ENCODE measurements at regions not wholly inside any gene's neighbourhood (a gene's known extent, or its start where the extent isn't known, plus 50 kb on each side); places are given as distances from the start of the nearest gene placed in this dataset.

DNA sequence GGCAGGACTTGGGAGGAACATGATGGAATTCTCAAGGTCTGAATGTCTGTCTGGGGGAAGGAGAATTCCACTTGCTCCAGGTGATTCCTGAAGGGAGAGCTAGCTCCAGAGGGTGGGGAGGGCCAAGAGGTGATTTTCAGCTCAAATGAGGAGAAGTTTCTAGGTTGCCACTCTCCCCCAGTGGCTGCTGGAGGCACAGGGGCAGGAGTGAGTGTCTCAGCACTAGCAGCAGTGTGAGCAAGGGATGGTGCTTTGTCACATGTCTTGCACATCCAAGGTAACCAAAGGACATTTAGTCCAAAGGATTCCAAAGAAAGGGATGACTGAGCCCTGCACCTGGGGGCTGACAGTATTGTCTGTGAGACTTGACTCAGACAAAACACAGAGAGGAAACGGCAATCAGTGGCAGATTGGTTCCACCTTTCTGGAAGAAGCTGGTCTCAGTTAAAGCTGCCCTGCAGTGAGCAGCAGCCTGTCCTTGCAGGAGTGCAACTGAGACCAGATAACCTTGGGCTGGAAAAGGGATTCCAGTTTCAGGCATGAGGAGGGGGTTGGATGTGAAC, 51.2 kb upstream of the PCBD1 start:
- Mint-ChIP-seq H3K27ac (no peak overlapping the region), H3K9me3 (no peaks in the 10 kb centered on the region), H3K4me1 (no peaks in the 10 kb centered on the region), H3K27me3 (no peaks in the 10 kb centered on the region), H3K4me3 (no peak overlapping the region), H3K36me3 (no peaks in the 10 kb centered on the region)
- DNase-seq (no peak), ATAC-seq (ENCODE audit: low read depth) (no peak)
- POLR2A ChIA-PET = no interaction called here

DNA sequence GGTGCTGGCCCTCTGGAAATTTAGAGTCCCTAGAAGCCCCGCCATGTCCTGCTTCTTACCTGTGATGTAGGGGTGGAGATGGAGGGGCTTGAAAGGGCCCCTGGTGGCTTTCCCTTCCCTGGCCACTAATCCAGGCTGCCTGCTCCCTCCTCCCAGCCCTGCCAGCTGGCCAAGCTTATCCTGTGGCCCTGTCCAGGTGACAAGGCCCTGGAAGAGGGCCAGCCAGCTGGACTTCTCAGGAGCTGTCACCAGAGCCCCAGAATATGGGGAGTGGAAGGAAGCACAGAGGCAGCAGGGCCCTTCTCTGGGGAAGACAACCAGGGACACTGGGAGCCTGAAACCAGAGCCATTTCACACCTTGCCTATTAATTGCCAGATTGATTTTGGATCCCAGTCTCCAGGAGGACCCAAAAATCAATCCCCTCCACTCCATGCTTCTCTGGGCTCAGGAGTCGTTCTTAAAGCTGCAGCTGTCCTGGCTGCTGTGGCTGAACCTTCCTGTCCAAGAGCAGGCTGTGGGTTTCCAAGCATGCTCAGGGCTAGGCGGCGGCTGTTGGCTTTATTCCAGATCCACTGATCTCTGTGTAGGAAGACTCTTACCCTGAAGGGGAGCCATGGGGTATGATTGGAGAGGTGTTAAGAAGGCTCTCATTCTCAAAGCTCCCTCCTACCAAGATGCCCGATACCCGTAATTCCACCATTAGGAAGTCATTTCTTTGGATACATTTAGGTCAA, 52.6 kb upstream of the PCBD1 start:
- H3K27me3 Mint-ChIP-seq = no peaks in the 10 kb centered on the region
- POLR2A ChIA-PET = no interaction called here
- DNase-seq (no peak), ATAC-seq (ENCODE audit: low read depth) (no peak)
- no peak overlapping the region for H3K4me3 Mint-ChIP-seq
- no peaks in the 10 kb centered on the region for H3K36me3 Mint-ChIP-seq
- no peaks in the 10 kb centered on the region for H3K4me1 Mint-ChIP-seq
- no peak overlapping the region for H3K27ac Mint-ChIP-seq
- H3K9me3 Mint-ChIP-seq = no peaks in the 10 kb centered on the region

DNA sequence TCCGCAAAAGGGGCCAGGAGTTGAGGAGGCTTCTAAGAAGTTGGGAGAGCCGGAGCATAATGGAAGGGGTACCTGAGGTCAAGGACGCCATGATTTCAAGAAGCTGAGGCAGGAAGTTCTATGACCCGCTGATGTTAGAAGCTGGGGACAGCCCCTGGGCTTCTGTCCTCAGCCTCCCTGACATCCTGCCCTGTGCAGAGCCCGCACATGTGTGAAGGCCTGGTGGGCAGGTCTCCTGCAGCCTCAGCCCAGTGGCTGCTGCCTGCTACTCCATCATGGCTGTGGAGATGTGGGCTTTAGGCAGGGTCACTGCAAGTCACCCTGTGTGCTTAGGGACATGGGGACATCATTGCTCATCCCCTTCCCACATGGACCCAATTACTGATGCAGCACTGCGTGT, 53.8 kb upstream of the PCBD1 start:
- peaks cover 2% of the 10 kb centered on the region for H3K27me3 Mint-ChIP-seq
- POLR2A ChIA-PET = no interaction called here

DNA sequence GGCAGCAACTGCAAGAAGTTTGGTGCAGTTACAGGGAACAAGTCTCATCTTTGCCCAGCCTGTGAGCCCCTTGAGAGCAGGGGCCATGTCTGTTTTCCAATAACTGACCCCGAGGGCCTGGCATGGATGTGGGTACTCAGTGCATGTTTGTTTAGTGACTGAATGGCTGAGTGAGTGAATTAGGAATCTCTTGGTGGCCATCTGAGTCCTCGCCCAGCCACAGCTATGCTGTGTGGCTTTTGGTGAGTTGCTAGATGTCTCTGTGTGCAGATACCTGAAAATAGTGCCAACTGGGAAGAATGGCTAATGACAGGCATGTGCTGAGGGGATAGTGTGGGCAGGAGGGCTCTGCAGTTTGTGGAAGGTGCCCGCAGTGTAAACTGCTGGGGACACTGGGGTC, 54.4 kb upstream of the PCBD1 start:
- ATAC-seq (ENCODE audit: low read depth) = no peak
- POLR2A ChIA-PET = no interaction called here
- Mint-ChIP-seq H3K27me3 (peaks cover 2% of the 10 kb centered on the region), H3K4me3 (no peak overlapping the region), H3K27ac (no peak overlapping the region), H3K36me3 (no peaks in the 10 kb centered on the region), H3K9me3 (no peaks in the 10 kb centered on the region), H3K4me1 (no peaks in the 10 kb centered on the region)
- DNase-seq = no peak

More for the DNA sequence above, 53.8 kb upstream of the PCBD1 start:
- ATAC-seq (ENCODE audit: low read depth) (no peak), DNase-seq (no peak)
- Mint-ChIP-seq H3K4me1 (no peaks in the 10 kb centered on the region), H3K36me3 (no peaks in the 10 kb centered on the region), H3K27ac (no peak overlapping the region), H3K4me3 (no peak overlapping the region), H3K9me3 (no peaks in the 10 kb centered on the region)

DNA sequence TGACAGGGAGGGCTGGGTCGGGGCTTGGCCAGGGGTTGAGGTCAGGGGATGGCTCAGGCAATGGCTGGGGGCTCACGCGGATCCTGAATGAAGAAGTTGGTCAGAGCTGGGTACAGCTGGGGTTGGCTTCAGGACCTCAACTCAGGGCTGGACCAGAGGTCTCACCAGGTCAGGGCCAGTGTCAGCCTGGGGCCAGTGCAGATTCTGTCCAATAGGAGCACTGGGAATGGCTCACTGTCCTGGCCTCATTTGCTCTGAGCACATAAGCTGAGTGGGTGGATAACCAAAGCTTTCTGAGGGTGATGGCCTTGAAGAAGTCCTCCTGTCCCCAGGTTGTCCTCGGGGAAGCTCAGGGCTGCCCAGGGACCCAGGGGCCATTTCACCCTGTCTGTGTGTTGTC, 54.9 kb upstream of the PCBD1 start:
- DNase-seq = no peak
- Mint-ChIP-seq H3K27ac (no peak overlapping the region), H3K4me3 (no peak overlapping the region), H3K4me1 (no peaks in the 10 kb centered on the region), H3K27me3 (peaks cover 2% of the 10 kb centered on the region), H3K36me3 (no peaks in the 10 kb centered on the region), H3K9me3 (no peaks in the 10 kb centered on the region)
- no peak for ATAC-seq (ENCODE audit: low read depth)
- POLR2A ChIA-PET = no interaction called here

GRCh38 chr10:70943841-70944466, 55.6 kb upstream of the PCBD1 start:
- no peak overlapping the region for H3K27ac Mint-ChIP-seq
- DNase-seq (no peak), ATAC-seq (ENCODE audit: low read depth) (no peak)
- no peaks in the 10 kb centered on the region for H3K36me3 Mint-ChIP-seq
- no peaks in the 10 kb centered on the region for H3K9me3 Mint-ChIP-seq
- POLR2A ChIA-PET = no interaction called here
- H3K4me1 Mint-ChIP-seq = no peaks in the 10 kb centered on the region
- peaks cover 2% of the 10 kb centered on the region for H3K27me3 Mint-ChIP-seq
- H3K4me3 Mint-ChIP-seq = no peak overlapping the region

DNA sequence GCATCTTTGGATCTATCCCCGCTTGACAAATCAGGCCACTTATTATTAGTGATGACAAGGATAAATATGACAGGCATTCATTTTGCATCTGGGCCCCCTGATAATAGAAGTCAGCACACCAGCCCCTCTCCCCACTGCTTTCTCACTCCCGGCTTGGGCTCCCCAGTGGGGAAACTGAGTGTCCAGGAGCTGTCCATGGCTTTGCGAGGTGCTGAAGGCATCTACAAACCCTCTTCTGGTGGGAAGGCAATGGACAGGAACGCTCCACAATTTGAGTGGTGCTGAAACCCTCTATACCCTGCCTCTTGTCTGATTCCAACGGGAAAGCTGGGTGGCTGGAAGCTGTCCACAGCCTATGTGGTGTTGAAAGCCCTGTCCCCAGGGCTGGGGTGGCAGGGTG, 61.7 kb upstream of the PCBD1 start:
- DNase-seq (no peak), ATAC-seq (ENCODE audit: low read depth) (no peak)
- Mint-ChIP-seq H3K27ac (no peak overlapping the region), H3K36me3 (no peaks in the 10 kb centered on the region), H3K4me1 (no peaks in the 10 kb centered on the region), H3K27me3 (peaks cover 8% of the 10 kb centered on the region), H3K4me3 (no peak overlapping the region), H3K9me3 (no peaks in the 10 kb centered on the region)
- POLR2A ChIA-PET = no interaction called here

- H3K27ac Mint-ChIP-seq = no peak overlapping the region
- POLR2A ChIA-PET = no interaction called here
- H3K9me3 Mint-ChIP-seq = no peaks in the 10 kb centered on the region
- H3K4me3 Mint-ChIP-seq = no peak overlapping the region
- H3K36me3 Mint-ChIP-seq = no peaks in the 10 kb centered on the region
- peaks cover 8% of the 10 kb centered on the region for H3K27me3 Mint-ChIP-seq
- DNase-seq = no peak
- ATAC-seq (ENCODE audit: low read depth) = no peak
- no peaks in the 10 kb centered on the region for H3K4me1 Mint-ChIP-seq
These were observed 62.4 kb upstream of the PCBD1 start for GRCh38 chr10:70950801-70951200.

GRCh38 chr10:70952401-70952800, 64.0 kb upstream of the PCBD1 start:
- peaks cover 12% of the 10 kb centered on the region for H3K27me3 Mint-ChIP-seq
- ATAC-seq (ENCODE audit: low read depth) (no peak), DNase-seq (no peak)
- no peaks in the 10 kb centered on the region for H3K4me1 Mint-ChIP-seq
- H3K4me3 Mint-ChIP-seq = no peak overlapping the region
- H3K9me3 Mint-ChIP-seq = no peaks in the 10 kb centered on the region
- H3K36me3 Mint-ChIP-seq = no peaks in the 10 kb centered on the region
- H3K27ac Mint-ChIP-seq = no peak overlapping the region
- POLR2A ChIA-PET = no interaction called here

- no peak overlapping the region for H3K4me3 Mint-ChIP-seq
- H3K27me3 Mint-ChIP-seq = peaks cover 12% of the 10 kb centered on the region
- no peak overlapping the region for H3K27ac Mint-ChIP-seq
- DNase-seq (no peak), ATAC-seq (ENCODE audit: low read depth) (no peak)
- H3K9me3 Mint-ChIP-seq = no peaks in the 10 kb centered on the region
- POLR2A ChIA-PET = no interaction called here
- no peaks in the 10 kb centered on the region for H3K36me3 Mint-ChIP-seq
- H3K4me1 Mint-ChIP-seq = no peaks in the 10 kb centered on the region
These were observed 64.6 kb upstream of the PCBD1 start for GRCh38 chr10:70952921-70953320.

GRCh38 chr10:70954381-70955176, 66.2 kb upstream of the PCBD1 start:
- Mint-ChIP-seq H3K36me3 (no peaks in the 10 kb centered on the region), H3K4me1 (no peaks in the 10 kb centered on the region), H3K27me3 (peaks cover 12% of the 10 kb centered on the region), H3K27ac (no peak overlapping the region), H3K4me3 (no peak overlapping the region), H3K9me3 (no peaks in the 10 kb centered on the region)
- no peak for ATAC-seq (ENCODE audit: low read depth)
- no peak for DNase-seq
- POLR2A ChIA-PET = no interaction called here

DNA sequence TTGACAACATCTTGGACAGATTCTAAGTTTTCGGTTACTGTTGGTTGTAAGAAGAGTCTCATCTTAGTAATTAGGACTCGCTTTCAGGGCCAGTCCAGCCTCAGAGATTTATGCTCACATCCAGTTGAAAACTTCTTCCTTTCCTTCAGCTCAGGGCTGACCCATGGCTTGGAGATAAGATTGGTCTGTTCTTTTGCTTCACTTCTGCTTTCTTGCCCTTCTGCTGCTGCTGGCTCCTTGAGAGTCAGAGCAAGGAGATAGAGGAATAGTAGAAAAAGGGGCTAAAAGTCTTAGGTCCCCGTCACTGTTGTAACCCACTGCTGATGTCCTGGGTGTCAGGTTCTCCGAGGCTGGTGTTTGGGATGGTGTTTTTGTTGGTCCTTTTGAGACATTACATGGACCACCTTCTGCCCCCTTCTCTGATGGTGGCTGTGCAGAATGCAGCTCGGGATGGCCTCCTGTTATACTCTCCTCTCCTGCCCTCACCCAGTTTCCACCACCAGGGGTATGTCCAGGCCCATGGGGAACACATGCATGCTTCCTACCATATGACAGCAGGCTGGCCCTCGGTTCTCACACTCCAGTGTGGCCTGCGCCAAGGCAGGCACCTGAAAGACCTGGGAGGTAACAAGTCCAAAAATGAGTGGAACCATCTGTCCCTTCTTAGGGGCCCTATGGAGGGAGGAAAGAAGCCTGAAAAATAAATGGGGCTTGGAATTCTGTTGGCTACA, 67.8 kb upstream of the PCBD1 start:
- Mint-ChIP-seq H3K4me1 (no peaks in the 10 kb centered on the region), H3K27ac (no peak overlapping the region), H3K9me3 (no peaks in the 10 kb centered on the region), H3K36me3 (no peaks in the 10 kb centered on the region), H3K27me3 (peaks cover 6% of the 10 kb centered on the region), H3K4me3 (no peak overlapping the region)
- POLR2A ChIA-PET = no interaction called here
- no peak for DNase-seq
- ATAC-seq (ENCODE audit: low read depth) = no peak

DNA sequence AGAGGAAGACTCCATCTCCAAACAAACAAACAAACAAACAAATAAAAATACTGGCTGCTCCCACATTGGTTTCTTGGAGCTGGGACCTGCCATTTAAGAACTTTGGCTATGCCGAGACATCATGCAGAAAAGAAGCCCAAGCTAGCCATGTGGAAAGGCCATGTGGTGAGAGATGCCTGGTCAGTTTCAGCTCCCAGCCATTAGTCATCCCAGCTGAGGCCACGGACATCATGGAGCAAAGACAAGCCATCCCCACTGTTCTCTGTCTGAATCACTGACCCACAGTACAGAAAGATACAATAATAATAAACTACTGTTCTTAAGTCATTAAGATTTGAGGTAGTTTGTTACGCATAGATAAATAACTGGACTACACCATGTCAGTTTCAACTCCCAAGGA, 70.0 kb upstream of the PCBD1 start:
- ATAC-seq (ENCODE audit: low read depth) (no peak), DNase-seq (no peak)
- Mint-ChIP-seq H3K9me3 (no peaks in the 10 kb centered on the region), H3K4me1 (no peaks in the 10 kb centered on the region), H3K27me3 (peaks cover 6% of the 10 kb centered on the region), H3K4me3 (no peak overlapping the region), H3K27ac (no peak overlapping the region), H3K36me3 (no peaks in the 10 kb centered on the region)
- POLR2A ChIA-PET = no interaction called here

All from activated naive CD8-positive, alpha-beta T cell treated with anti-CD3 and anti-CD28 coated beads, Interleukin-2, amount 10 ng/mL, durations not matched to agents 7 days and 5 days (primary cell).